ENCODE measurements at regions not wholly inside any gene's neighbourhood (a gene's known extent, or its start where the extent isn't known, plus 50 kb on each side); places are given as distances from the start of the nearest gene placed in this dataset.

GRCh38 chr1:25117233-25117823 lies 115.0 kb downstream of the SYF2 start (continued):
- no peak for TF ChIP-seq PATZ1 (CRISPR knock-in tag; IDR thresholded peaks at IDR 0.05)
- TF ChIP-seq TFE3 (CRISPR knock-in tag; IDR thresholded peaks at IDR 0.05): 0 out of 2 replicates have a peak, but pooled peaks have one; percentile 31
- TF ChIP-seq TFAP4 (IDR thresholded peaks at IDR 0.05; ENCODE audit: borderline replicate concordance, low read depth): peak; percentile 66
- peak; percentile 50 for TF ChIP-seq SALL1 (CRISPR knock-in tag; IDR thresholded peaks at IDR 0.05)
- TF ChIP-seq CAMTA2 (CRISPR knock-in tag; IDR thresholded peaks at IDR 0.05; ENCODE audit: borderline replicate concordance): no peak
- TF ChIP-seq POGK (CRISPR knock-in tag; conservative IDR thresholded peaks at IDR 0.05): no peak
- TF ChIP-seq ZNF777 (CRISPR knock-in tag; IDR thresholded peaks at IDR 0.05): no peak
- TF ChIP-seq ZNF597 (CRISPR knock-in tag; IDR thresholded peaks at IDR 0.05): no peak
- TF ChIP-seq CCAR2 (optimal IDR thresholded peaks at IDR 0.05; ENCODE audit: low read depth, low read length): no peak
- no peak for TF ChIP-seq ELF3 (CRISPR knock-in tag; IDR thresholded peaks at IDR 0.05)
- TF ChIP-seq MTA1 (CRISPR knock-in tag; IDR thresholded peaks at IDR 0.05; ENCODE audit: borderline replicate concordance): no peak
- no peak for TF ChIP-seq ZNF790 (CRISPR knock-in tag; IDR thresholded peaks at IDR 0.05; ENCODE audit: borderline replicate concordance)
- no peak; a peak in 2 of 4 replicates for TF ChIP-seq HMGXB4 (CRISPR knock-in tag; IDR thresholded peaks at IDR 0.05; ENCODE audit: borderline replicate concordance in 1 of 2, low read depth in 1 of 2)
- no peak for TF ChIP-seq ZFP36L2 (CRISPR knock-in tag; IDR thresholded peaks at IDR 0.05)
- no peak for TF ChIP-seq KAT2B (IDR thresholded peaks at IDR 0.05; ENCODE audit: borderline replicate concordance, low read depth, low read length)
- no peak for TF ChIP-seq MNT (IDR thresholded peaks at IDR 0.05)

All from HepG2 (cell line).